ENCODE measurements at regions not wholly inside any gene's neighbourhood (a gene's known extent, or its start where the extent isn't known, plus 50 kb on each side); places are given as distances from the start of the nearest gene placed in this dataset.

DNA sequence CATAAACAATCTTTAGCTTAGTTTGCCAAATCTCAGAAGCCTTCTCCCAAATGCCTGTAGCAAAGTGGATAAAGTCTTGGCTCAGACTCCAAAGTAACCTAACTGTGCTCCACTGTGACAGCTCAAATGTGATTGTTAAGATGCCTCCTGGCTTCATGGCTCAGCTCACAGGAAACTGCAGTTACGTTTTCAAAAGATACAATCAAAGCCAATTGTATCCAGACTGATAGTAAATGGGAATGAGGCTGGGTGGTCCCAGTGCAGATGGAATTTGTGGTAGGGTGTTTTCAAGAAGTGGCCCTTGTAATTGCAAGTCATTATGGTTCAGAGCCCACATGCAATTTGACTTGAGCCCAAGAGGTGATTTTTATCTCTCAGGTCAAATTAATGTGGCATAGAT is 151.2 kb upstream of the TAB2 start:
- no peak overlapping the region for H3K27ac ChIP-seq (ENCODE audit: low read depth, low read length)
- H3K9me3 ChIP-seq (ENCODE audit: control insufficient read depth, insufficient read depth, low read depth, low read length) = no peaks in the 10 kb centered on the region
- H3K36me3 ChIP-seq (ENCODE audit: control insufficient read depth, insufficient read depth, low read length) = no peaks in the 10 kb centered on the region
- no peak overlapping the region for H3K4me3 ChIP-seq (ENCODE audit: low read depth, low read length)
- no peaks in the 10 kb centered on the region; the same call in 1 of the 2 replicates for H3K4me1 ChIP-seq (ENCODE audit: control insufficient read depth, insufficient read depth, low read length)
- no peak overlapping the region for H3K9ac ChIP-seq (ENCODE audit: low read length)
- no peaks in the 10 kb centered on the region for H3K27me3 ChIP-seq (ENCODE audit: control insufficient read depth, insufficient read depth, low read length)

DNA sequence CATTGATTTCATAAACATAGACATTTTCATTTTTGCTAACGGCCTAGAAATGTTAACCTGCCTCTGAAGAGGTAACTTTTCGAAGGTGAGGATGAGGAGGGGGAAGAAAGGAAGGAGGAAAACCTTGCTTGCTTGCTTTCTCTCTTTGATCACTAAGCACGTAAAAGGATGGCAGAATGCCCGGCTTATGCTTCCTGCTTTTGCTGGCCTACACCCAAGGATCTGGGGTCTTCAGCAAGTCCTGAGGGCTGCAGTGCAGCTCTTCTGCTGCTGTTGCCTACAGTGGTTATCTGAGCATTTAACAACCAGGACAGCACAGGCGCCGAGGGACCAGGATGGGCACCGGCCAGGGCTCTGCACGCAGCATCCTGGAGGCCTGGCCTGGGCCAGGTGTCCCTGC is 150.8 kb upstream of the TAB2 start:
- no peaks in the 10 kb centered on the region for H3K27me3 ChIP-seq (ENCODE audit: control insufficient read depth, insufficient read depth, low read length)
- H3K9me3 ChIP-seq (ENCODE audit: control insufficient read depth, insufficient read depth, low read depth, low read length) = no peaks in the 10 kb centered on the region
- H3K9ac ChIP-seq (ENCODE audit: low read length) = no peak overlapping the region
- H3K27ac ChIP-seq (ENCODE audit: low read depth, low read length) = no peak overlapping the region
- no peaks in the 10 kb centered on the region; the same call in 1 of the 2 replicates for H3K4me1 ChIP-seq (ENCODE audit: control insufficient read depth, insufficient read depth, low read length)
- no peak overlapping the region for H3K4me3 ChIP-seq (ENCODE audit: low read depth, low read length)
- H3K36me3 ChIP-seq (ENCODE audit: control insufficient read depth, insufficient read depth, low read length) = no peaks in the 10 kb centered on the region

DNA sequence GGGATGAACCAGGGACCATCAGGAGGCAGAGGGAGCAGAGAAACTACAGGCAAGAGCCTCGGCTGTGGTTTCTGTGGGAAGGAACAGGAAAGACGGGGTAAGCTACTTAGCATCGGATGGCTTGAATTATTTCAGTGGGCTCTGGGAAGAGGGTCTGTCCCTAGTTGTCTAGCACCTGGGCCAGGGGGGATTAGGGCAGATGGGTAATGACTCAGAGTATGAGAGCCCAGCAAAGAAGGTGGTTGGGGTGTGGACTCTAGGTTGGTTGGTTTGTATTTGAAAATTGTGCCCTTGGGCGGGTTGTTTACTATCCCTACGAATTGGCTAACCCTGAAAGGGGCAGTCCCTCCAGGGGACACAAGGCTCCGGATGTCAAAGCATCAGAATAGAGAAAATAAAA is 148.5 kb upstream of the TAB2 start:
- Histone ChIP-seq H3K27ac (ENCODE audit: low read depth, low read length) (no peak overlapping the region), H3K36me3 (ENCODE audit: control insufficient read depth, insufficient read depth, low read length) (no peaks in the 10 kb centered on the region), H3K4me3 (ENCODE audit: low read depth, low read length) (no peak overlapping the region), H3K27me3 (ENCODE audit: control insufficient read depth, insufficient read depth, low read length) (no peaks in the 10 kb centered on the region), H3K9ac (ENCODE audit: low read length) (no peak overlapping the region), H3K9me3 (ENCODE audit: control insufficient read depth, insufficient read depth, low read depth, low read length) (no peaks in the 10 kb centered on the region), H3K4me1 (ENCODE audit: control insufficient read depth, insufficient read depth, low read length) (peaks cover 4% of the 10 kb centered on the region; the same call in 1 of the 2 replicates)

DNA sequence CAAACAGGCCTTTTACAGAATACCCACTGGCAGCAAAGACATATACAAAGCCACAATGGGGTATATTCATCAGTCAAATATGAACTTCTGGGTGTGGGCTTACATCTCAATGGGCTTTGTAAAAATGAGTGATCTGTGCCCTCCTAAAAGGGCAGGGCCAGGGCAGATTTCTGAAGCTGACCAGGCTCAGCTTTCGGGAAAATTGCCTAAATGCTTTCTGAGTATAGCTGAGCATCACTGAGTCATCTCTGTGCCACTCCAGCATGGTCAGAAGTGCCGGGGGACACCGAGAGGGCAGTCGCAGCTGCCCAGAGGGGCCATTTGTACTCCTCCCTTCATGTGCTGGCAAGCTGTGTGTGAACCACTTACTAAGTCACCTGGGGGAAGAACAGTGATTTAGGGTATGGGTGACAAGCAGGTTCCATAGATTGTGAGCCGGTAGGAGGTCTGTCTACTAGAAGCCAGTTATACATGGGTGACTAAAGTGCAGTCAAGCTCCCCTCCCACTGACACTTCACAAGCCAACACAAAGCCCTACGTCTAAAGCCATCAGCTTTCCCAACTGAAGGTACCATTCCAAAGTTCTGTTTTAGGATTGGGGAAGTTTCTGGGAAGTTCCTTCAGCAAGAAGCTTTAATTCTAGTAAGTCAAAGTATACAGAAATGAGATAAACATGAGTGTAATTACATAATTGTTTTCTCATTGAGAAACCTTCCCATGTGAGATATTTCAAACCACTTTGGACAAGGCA is 147.6 kb upstream of the TAB2 start:
- no peaks in the 10 kb centered on the region for H3K36me3 ChIP-seq (ENCODE audit: control insufficient read depth, insufficient read depth, low read length)
- no peaks in the 10 kb centered on the region for H3K27me3 ChIP-seq (ENCODE audit: control insufficient read depth, insufficient read depth, low read length)
- no peak overlapping the region for H3K27ac ChIP-seq (ENCODE audit: low read depth, low read length)
- H3K9ac ChIP-seq (ENCODE audit: low read length) = no peak overlapping the region
- H3K9me3 ChIP-seq (ENCODE audit: control insufficient read depth, insufficient read depth, low read depth, low read length) = no peaks in the 10 kb centered on the region
- peaks cover 4% of the 10 kb centered on the region; the same call in 1 of the 2 replicates for H3K4me1 ChIP-seq (ENCODE audit: control insufficient read depth, insufficient read depth, low read length)
- no peak overlapping the region for H3K4me3 ChIP-seq (ENCODE audit: low read depth, low read length)

DNA sequence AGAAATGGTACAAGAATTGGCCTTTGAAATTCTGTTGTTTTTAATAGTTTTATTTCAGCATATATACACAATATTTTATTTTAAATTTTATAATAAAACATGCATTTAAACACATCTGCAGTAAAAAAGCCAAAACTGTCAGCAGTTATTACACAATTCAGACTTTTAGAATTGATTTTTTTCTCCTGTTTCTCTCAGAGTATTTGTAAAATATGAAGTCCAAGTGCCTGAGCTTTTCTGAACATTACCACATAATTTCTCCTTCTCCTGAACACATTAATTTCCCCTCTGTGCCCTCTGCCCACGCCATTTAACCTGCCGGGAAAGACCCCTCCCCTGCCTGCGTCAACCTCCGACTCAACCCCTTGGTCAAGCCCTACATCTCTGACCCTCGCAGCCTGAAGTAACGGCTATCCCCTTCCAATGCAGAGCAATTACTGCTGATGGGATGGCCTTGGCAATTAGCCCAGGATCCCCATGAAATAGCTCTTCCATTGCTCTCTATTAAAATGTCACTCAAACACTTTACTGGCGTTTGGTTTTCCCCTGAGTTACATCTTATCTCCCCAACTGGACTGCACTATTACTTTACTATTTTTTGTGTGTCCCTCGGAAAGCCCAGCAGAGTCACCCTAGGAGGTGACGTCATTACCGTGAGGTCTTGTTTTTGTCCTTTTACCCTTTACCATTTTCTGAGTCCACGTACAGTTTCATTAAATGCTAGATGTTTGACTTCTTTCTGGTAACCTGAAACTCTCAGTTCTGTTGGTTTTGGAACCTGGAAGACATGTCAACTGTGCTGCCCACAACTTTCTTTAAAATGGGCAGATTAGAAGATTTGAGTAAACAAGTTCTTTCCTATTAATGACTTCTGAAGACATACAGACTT is 146.7 kb upstream of the TAB2 start:
- Histone ChIP-seq H3K4me1 (ENCODE audit: control insufficient read depth, insufficient read depth, low read length) (peaks cover 4% of the 10 kb centered on the region; the same call in 1 of the 2 replicates), H3K9me3 (ENCODE audit: control insufficient read depth, insufficient read depth, low read depth, low read length) (no peaks in the 10 kb centered on the region), H3K9ac (ENCODE audit: low read length) (no peak overlapping the region), H3K27me3 (ENCODE audit: control insufficient read depth, insufficient read depth, low read length) (no peaks in the 10 kb centered on the region), H3K27ac (ENCODE audit: low read depth, low read length) (no peak overlapping the region), H3K36me3 (ENCODE audit: control insufficient read depth, insufficient read depth, low read length) (no peaks in the 10 kb centered on the region), H3K4me3 (ENCODE audit: low read depth, low read length) (no peak overlapping the region)

DNA sequence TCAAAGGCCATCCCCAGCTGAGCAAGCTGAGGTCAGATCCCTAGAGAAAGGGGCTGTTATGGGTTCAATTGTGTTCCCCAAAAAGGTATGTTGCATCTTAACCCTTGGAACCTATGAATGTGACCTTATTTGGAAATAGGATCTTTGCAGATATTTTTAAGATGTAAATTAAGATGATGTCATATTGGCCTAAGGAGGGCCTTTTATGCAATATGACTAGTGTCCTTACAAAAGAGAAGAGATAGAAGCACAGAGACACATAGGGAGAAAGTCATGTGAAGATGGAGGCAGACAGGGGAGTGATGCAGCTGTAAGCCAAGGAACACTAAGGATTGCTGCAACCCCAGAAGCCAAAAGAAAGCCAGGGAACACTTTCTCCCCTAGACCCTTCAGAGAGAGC is 144.3 kb upstream of the TAB2 start:
- Histone ChIP-seq H3K9me3 (ENCODE audit: control insufficient read depth, insufficient read depth, low read depth, low read length) (peaks cover 6% of the 10 kb centered on the region; the same call in 1 of the 2 replicates), H3K27me3 (ENCODE audit: control insufficient read depth, insufficient read depth, low read length) (no peaks in the 10 kb centered on the region), H3K36me3 (ENCODE audit: control insufficient read depth, insufficient read depth, low read length) (no peaks in the 10 kb centered on the region), H3K9ac (ENCODE audit: low read length) (no peak overlapping the region), H3K27ac (ENCODE audit: low read depth, low read length) (no peak overlapping the region), H3K4me1 (ENCODE audit: control insufficient read depth, insufficient read depth, low read length) (peaks cover 4% of the 10 kb centered on the region; the same call in 1 of the 2 replicates), H3K4me3 (ENCODE audit: low read depth, low read length) (no peak overlapping the region)

DNA sequence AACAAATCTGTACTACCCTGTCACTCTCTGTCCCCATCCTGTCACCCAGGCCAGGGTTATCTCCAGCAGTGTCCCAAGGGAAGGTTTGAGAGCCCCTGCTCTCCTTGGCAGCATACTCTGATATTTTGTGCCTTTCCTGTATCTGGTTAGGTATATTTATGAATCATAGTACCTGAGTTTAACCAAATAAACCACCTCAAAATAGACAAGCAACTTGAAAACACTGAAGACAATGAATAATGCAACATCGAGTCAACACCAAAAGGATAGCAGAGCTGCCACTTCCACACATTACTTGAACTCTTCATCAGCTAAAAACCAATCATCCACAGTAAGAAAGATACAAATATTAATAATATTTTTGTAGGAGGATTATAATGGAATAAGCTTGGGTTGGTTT is 142.6 kb upstream of the TAB2 start:
- peaks cover 4% of the 10 kb centered on the region; the same call in 1 of the 2 replicates for H3K4me1 ChIP-seq (ENCODE audit: control insufficient read depth, insufficient read depth, low read length)
- H3K4me3 ChIP-seq (ENCODE audit: low read depth, low read length) = no peak overlapping the region
- peaks cover 6% of the 10 kb centered on the region; the same call in 1 of the 2 replicates for H3K9me3 ChIP-seq (ENCODE audit: control insufficient read depth, insufficient read depth, low read depth, low read length)
- no peak overlapping the region for H3K27ac ChIP-seq (ENCODE audit: low read depth, low read length)
- H3K9ac ChIP-seq (ENCODE audit: low read length) = no peak overlapping the region
- H3K27me3 ChIP-seq (ENCODE audit: control insufficient read depth, insufficient read depth, low read length) = no peaks in the 10 kb centered on the region
- no peaks in the 10 kb centered on the region for H3K36me3 ChIP-seq (ENCODE audit: control insufficient read depth, insufficient read depth, low read length)

DNA sequence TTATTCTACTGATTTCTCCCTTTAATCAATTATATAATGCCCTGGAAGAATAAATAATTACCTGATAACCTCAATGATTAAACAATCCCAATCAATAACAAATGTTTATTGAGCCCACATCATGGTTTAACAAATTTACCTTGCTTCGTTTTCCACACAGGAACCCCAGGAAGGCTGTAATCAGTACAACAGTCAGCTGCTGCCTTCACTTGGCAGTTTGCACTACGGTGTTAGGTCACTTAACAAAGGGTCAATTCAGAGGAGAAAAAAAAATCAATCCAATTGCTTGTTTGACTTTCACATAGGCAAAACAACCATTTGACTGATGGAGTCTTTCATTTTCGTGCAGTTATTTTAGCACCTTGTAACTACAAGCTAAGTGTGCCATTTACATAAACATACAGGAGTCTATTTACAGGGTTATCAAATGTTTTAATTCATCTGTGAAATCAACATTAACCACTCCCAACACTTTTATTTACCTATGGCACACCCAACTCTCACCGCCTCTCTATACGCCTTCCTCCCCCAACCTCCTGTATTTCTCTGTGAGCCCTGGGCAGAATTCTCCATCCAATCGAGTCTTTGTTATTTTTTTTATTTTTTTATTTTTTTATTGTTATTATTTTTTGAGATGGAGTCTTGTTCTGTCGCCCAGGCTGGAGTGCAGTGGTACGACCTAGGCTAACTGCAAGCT is 140.4 kb upstream of the TAB2 start:
- Histone ChIP-seq H3K9ac (ENCODE audit: low read length) (no peak overlapping the region), H3K4me1 (ENCODE audit: control insufficient read depth, insufficient read depth, low read length) (peaks cover 4% of the 10 kb centered on the region; the same call in 1 of the 2 replicates), H3K4me3 (ENCODE audit: low read depth, low read length) (no peak overlapping the region), H3K36me3 (ENCODE audit: control insufficient read depth, insufficient read depth, low read length) (no peaks in the 10 kb centered on the region), H3K9me3 (ENCODE audit: control insufficient read depth, insufficient read depth, low read depth, low read length) (peaks cover 6% of the 10 kb centered on the region; the same call in 1 of the 2 replicates), H3K27me3 (ENCODE audit: control insufficient read depth, insufficient read depth, low read length) (no peaks in the 10 kb centered on the region), H3K27ac (ENCODE audit: low read depth, low read length) (no peak overlapping the region)

DNA sequence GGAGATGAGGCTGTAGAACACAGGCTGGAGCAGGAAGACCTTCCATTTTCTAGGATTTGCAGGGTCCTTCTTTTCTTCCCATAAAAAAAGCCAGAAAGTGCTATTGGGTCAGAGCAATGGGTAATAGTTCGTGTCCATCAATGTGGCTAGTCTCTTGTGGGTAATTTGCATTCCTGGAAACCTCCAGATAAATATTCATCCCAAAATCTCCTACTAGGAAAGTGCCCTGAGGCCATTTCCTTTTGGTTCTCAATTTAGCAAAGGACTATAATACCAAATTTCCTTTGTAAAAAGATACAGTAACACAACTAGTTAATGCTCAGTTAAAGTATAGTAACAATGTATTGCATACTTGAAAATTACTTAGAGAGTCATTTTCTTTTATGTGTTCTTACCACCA is 138.1 kb upstream of the TAB2 start:
- Histone ChIP-seq H3K27me3 (ENCODE audit: control insufficient read depth, insufficient read depth, low read length) (no peaks in the 10 kb centered on the region), H3K4me3 (ENCODE audit: low read depth, low read length) (no peak overlapping the region), H3K4me1 (ENCODE audit: control insufficient read depth, insufficient read depth, low read length) (no peaks in the 10 kb centered on the region), H3K27ac (ENCODE audit: low read depth, low read length) (no peak overlapping the region), H3K36me3 (ENCODE audit: control insufficient read depth, insufficient read depth, low read length) (no peaks in the 10 kb centered on the region), H3K9ac (ENCODE audit: low read length) (no peak overlapping the region), H3K9me3 (ENCODE audit: control insufficient read depth, insufficient read depth, low read depth, low read length) (peaks cover 8% of the 10 kb centered on the region; the same call in 1 of the 2 replicates)

DNA sequence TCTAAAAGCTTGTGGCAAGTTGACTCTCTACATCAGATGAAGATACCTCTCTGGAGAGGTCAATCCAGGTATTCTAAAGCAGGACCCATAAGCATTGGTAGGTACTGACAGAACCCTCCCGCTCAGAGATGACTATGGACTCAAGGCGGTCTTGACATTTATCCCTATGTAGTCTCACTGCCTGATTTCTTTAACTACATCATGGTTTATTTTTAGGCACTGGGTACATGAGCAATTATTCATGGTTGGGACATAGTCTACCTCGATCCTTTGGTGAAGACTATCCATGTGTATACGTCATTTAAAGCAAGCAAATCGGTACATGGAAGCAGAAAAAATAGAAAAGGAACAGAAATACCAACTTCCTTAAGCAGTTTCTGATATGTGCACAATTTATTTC is 136.2 kb upstream of the TAB2 start:
- peaks cover 9% of the 10 kb centered on the region; the same call in 1 of the 2 replicates for H3K9me3 ChIP-seq (ENCODE audit: control insufficient read depth, insufficient read depth, low read depth, low read length)
- no peak overlapping the region for H3K9ac ChIP-seq (ENCODE audit: low read length)
- no peaks in the 10 kb centered on the region for H3K4me1 ChIP-seq (ENCODE audit: control insufficient read depth, insufficient read depth, low read length)
- no peaks in the 10 kb centered on the region for H3K27me3 ChIP-seq (ENCODE audit: control insufficient read depth, insufficient read depth, low read length)
- no peak overlapping the region for H3K4me3 ChIP-seq (ENCODE audit: low read depth, low read length)
- no peak overlapping the region for H3K27ac ChIP-seq (ENCODE audit: low read depth, low read length)
- H3K36me3 ChIP-seq (ENCODE audit: control insufficient read depth, insufficient read depth, low read length) = no peaks in the 10 kb centered on the region
